Nephron (organoid): ENCODE measurements at regions not wholly inside any gene's neighbourhood (a gene's known extent, or its start where the extent isn't known, plus 50 kb on each side); places are given as distances from the start of the nearest gene placed in this dataset.
A peak's percentile ranks its signal among the peaks of the same experiment; 100 is the strongest.

Experiments
- H3K27ac Mint-ChIP-seq, 3 experiments: 2 replicates each; pipeline ENCODE4 v1.8.0; 2020; ENCODE audit warnings: mixed read lengths in 3 of 3, mild to moderate bottlenecking in 2 of 3, moderate library complexity in 1 of 3
- H3K27me3 Mint-ChIP-seq: 2 replicates; pipeline ENCODE4 v1.8.0; 2021; ENCODE audit warnings: low read depth, mild to moderate bottlenecking, moderate library complexity, mixed read lengths
- H3K36me3 Mint-ChIP-seq: 2 replicates; pipeline ENCODE4 v1.8.0; 2020; ENCODE audit warnings: low read depth, mixed read lengths
- H3K4me1 Mint-ChIP-seq: 2 replicates; pipeline ENCODE4 v1.8.0; 2020; ENCODE audit warnings: mixed read lengths
- H3K4me3 Mint-ChIP-seq, 3 experiments: 2 replicates each; pipeline ENCODE4 v1.8.0; 2020; ENCODE audit warnings: mild to moderate bottlenecking in 3 of 3, mixed read lengths in 3 of 3, moderate library complexity in 2 of 3
- H3K9me3 Mint-ChIP-seq: 2 replicates; pipeline ENCODE4 v1.8.0; 2020; ENCODE audit warnings: mixed read lengths
- CTCF ChIP-seq, 3 experiments: fragments of 200-600 bp; sonication (generic); IDR thresholded peaks; one replicate each; pipeline ENCODE4 v1.5.0; 2021; ENCODE audit warnings: antibody characterized with exemption in 3 of 3; ENCODE audit not compliant: unreplicated experiment in 3 of 3

GRCh38 chr12:42701084-42701483 is 111.5 kb upstream of the PRICKLE1 start:
- Mint-ChIP-seq H3K4me1 (peaks cover 23% of the 10 kb centered on the region), H3K27ac (no peak overlapping the region), H3K9me3 (no peaks in the 10 kb centered on the region), H3K4me3 (no peak overlapping the region), H3K27me3 (no peaks in the 10 kb centered on the region), H3K36me3 (no peaks in the 10 kb centered on the region)
- no peak for TF ChIP-seq CTCF (IDR thresholded peaks at IDR 0.05; ENCODE audit: unreplicated experiment in 3 of 3)

GRCh38 chr12:42698213-42698612 is 108.7 kb upstream of the PRICKLE1 start:
- no peaks in the 10 kb centered on the region for H3K27me3 Mint-ChIP-seq
- H3K27ac Mint-ChIP-seq, result peak overlapping the region in 1 of 3 experiments; percentile 94
- no peaks in the 10 kb centered on the region for H3K36me3 Mint-ChIP-seq
- H3K9me3 Mint-ChIP-seq, result no peaks in the 10 kb centered on the region
- H3K4me3 Mint-ChIP-seq, result no peak overlapping the region
- no peak for TF ChIP-seq CTCF (IDR thresholded peaks at IDR 0.05; ENCODE audit: unreplicated experiment in 3 of 3)
- H3K4me1 Mint-ChIP-seq, result peaks cover 18% of the 10 kb centered on the region

- H3K27me3 Mint-ChIP-seq, result no peaks in the 10 kb centered on the region
- no peak for TF ChIP-seq CTCF (IDR thresholded peaks at IDR 0.05; ENCODE audit: unreplicated experiment in 3 of 3)
- H3K4me3 Mint-ChIP-seq, result peak overlapping the region in 2 of 3 experiments; percentile 4 to 24
- no peaks in the 10 kb centered on the region for H3K36me3 Mint-ChIP-seq
- H3K9me3 Mint-ChIP-seq, result no peaks in the 10 kb centered on the region
- peak overlapping the region in 2 of 3 experiments; percentile 94 for H3K27ac Mint-ChIP-seq
- peaks cover 23% of the 10 kb centered on the region for H3K4me1 Mint-ChIP-seq
Measured at GRCh38 chr12:42696406-42697149, 107.0 kb upstream of the PRICKLE1 start.

- Mint-ChIP-seq H3K4me3 (no peak overlapping the region), H3K27ac (peak overlapping the region in 1 of 3 experiments; percentile 94), H3K4me1 (peaks cover 23% of the 10 kb centered on the region), H3K36me3 (no peaks in the 10 kb centered on the region), H3K27me3 (no peaks in the 10 kb centered on the region), H3K9me3 (peaks cover 5% of the 10 kb centered on the region)
- no peak for TF ChIP-seq CTCF (IDR thresholded peaks at IDR 0.05; ENCODE audit: unreplicated experiment in 3 of 3)
Measured at GRCh38 chr12:42695490-42695995, 106.0 kb upstream of the PRICKLE1 start.

GRCh38 chr12:42692749-42693148 is 103.2 kb upstream of the PRICKLE1 start:
- Mint-ChIP-seq H3K27ac (peak overlapping the region in 1 of 3 experiments; percentile 23), H3K36me3 (peaks cover 4% of the 10 kb centered on the region), H3K27me3 (no peaks in the 10 kb centered on the region), H3K4me1 (peaks cover 26% of the 10 kb centered on the region), H3K9me3 (peaks cover 14% of the 10 kb centered on the region), H3K4me3 (no peak overlapping the region)
- TF ChIP-seq CTCF (IDR thresholded peaks at IDR 0.05; ENCODE audit: unreplicated experiment in 3 of 3), result no peak
